ENCODE measurements at regions not wholly inside any gene's neighbourhood (a gene's known extent, or its start where the extent isn't known, plus 50 kb on each side); places are given as distances from the start of the nearest gene placed in this dataset.
"Not testable (repeated sequence)": the region's sequence is repeated elsewhere in the genome, so short reads cannot be mapped to it uniquely, and the experiment has no call there.

DNA sequence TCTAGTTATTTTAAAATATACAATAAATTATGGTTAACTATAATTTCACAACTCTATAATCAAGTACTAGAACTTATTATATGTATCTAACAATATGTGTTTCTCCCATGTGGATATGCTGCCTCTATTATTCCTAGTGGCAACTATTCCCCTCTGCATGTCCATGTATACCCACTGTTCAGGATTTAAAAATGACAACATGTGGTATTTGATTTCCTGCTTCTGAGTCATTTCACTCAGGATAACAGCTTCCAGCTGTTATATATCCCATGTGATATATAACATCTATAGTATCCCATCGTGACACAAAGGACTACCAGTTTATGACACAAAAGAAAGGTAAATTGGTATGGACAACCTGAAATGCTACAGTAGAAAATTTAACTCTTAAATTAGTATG is 167.4 kb upstream of the TACR3 start:
- DNase-seq (ENCODE audit: low read depth in 4 of 4, low spot score in 3 of 4) = no peak

DNA sequence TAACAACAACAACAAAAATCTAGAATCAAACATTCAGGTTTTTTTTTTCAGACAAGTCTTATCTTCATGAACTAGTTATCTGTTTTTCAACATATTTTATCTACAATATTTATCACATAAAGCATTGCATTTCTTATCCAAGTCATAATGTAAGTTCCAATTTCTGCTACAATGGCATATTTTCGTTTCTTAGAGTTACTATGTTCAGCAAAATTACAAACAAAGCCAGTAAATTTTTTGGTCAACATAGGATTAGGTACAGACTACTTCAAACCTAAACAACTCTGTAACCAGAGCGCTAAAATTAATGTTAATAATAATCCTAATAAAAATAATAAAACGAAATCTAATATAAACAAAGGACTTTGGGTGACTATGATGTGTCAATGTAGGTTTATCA is 165.4 kb upstream of the TACR3 start:
- DNase-seq (ENCODE audit: low read depth in 4 of 4, low spot score in 3 of 4) = no peak

- no peak for DNase-seq (ENCODE audit: low read depth in 4 of 4, low spot score in 3 of 4)
These were observed 147.5 kb upstream of the TACR3 start for GRCh38 chr4:103867311-103867710.

GRCh38 chr4:103853627-103854026 is 133.8 kb upstream of the TACR3 start:
- no peak for DNase-seq (ENCODE audit: low read depth in 4 of 4, low spot score in 3 of 4)

- no peak for DNase-seq (ENCODE audit: low read depth in 4 of 4, low spot score in 3 of 4)
These were observed 133.4 kb upstream of the TACR3 start for GRCh38 chr4:103853146-103853545.

- no peak for DNase-seq (ENCODE audit: low read depth in 4 of 4, low spot score in 3 of 4)
These were observed 125.3 kb upstream of the TACR3 start for GRCh38 chr4:103845075-103845474.

DNA sequence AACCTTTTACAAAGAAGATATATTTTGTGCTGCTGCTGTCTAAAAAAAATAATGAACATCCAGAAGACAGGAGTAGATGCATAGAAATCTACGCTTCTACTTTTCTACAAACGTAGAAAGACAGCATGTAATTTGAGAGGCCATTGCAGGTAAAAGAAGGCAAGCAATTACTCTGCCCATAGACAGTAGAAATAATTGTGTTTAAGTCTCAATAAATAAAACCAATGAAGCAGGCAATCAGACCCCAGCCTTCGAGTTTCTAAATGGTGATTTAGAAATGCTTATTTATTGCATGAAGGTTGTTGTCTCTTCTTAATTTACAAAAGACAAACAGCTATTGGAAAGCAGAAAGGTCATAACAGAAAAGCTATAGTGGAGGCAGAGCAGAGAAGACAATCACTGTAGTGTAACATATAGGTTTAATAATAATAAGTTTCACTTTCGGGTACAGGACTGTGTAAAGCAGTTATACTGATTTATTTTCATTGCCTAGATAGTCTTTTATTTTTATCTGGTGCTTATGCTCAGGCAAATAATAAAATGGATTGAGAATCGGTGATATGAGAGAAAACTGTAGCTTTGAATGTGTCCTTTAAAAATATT is 123.0 kb upstream of the TACR3 start:
- no peak for DNase-seq (ENCODE audit: low read depth in 4 of 4, low spot score in 3 of 4)

GRCh38 chr4:103842076-103842475 is 122.3 kb upstream of the TACR3 start:
- no peak for DNase-seq (ENCODE audit: low read depth in 4 of 4, low spot score in 3 of 4)

GRCh38 chr4:103810308-103810707 is 90.5 kb upstream of the TACR3 start:
- not testable (repeated sequence) for DNase-seq (ENCODE audit: low read depth in 4 of 4, low spot score in 3 of 4)

- DNase-seq (ENCODE audit: low read depth in 4 of 4, low spot score in 3 of 4) = no peak
These were observed 83.0 kb upstream of the TACR3 start for GRCh38 chr4:103802766-103803165.

DNA sequence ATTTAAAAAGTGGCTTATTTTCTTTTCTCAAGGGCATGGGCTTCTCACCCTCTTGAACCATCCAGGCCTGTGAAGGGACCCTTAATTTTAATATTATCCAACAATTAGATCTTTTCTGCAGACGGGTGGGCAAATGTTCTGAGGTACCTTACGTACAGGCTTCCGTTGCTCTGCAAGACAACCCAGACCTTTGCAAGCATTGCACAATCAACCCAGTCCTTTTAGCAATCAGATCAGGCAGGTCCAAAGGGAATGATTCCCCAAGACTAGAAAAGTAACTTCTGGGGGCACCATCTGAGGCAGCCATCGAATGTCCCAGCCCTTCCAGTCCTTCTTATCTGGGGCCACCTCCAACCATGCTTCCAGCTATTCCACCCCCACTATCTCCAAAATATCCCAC is 67.3 kb upstream of the TACR3 start:
- no peak for DNase-seq (ENCODE audit: low read depth in 4 of 4, low spot score in 3 of 4)

DNA sequence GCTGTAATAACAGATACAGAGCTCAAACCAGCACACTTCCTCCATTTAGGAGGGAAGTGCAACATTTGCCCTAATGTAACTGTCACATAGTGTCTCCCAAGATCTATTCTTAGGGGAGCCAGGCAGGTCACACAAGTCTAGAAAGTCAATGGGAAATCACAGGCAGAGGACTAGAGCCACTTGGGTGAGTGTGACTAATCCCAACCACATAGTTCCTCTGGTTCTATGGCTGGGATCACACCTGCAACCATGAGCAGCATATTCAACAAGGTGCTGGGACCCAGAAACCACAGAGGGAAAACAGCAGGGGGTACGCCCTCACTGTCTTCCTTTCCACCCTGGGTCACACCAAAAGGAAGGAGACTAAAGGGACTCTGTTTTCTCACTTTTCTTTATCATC is 66.8 kb upstream of the TACR3 start:
- no peak for DNase-seq (ENCODE audit: low read depth in 4 of 4, low spot score in 3 of 4)

GRCh38 chr4:103786014-103786413 is 66.2 kb upstream of the TACR3 start:
- no peak for DNase-seq (ENCODE audit: low read depth in 4 of 4, low spot score in 3 of 4)

DNA sequence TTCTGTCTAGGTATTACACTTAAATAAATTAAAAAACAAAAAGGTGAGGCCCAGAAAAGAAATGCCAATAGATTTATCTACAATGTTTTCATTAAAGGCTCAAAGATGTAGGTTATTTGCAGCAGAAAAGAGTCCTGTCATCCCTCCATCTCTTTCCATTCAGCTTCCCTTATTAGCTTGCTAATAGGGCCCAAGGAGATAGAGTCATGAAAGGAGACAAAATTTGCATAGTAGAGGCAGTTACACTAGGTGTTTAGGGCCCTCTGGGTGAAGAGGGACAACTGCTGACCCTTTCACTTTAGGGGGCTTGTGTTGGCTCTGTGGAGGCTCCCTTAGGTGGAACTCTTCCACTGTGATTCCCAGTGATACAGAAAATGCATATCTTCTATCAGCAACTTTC is 58.4 kb upstream of the TACR3 start:
- no peak for DNase-seq (ENCODE audit: low read depth in 4 of 4, low spot score in 3 of 4)

DNA sequence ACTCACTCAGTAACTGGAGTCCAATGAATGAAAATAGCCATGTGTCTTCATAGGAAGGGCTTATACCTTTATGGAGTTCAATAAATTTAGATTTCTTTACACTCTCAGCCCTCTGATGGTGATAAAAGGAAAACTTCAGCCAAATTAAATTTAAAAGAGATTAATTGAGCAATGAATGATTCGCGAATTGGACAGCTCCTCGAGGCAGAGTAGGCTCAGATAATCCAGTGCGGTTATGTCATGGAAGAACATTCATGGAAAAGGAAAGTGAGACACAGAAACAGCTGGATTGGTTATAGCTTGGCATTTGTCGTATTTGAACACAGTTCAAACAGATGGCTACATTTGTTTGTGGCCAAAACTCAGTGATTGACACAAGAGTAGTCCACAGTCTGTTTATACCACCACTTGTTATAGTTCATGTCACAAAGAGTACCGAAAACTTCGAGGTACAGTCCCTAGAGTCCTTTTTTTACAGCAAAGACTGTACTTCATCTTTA is 54.6 kb upstream of the TACR3 start:
- no peak for DNase-seq (ENCODE audit: low read depth in 4 of 4, low spot score in 3 of 4)

DNA sequence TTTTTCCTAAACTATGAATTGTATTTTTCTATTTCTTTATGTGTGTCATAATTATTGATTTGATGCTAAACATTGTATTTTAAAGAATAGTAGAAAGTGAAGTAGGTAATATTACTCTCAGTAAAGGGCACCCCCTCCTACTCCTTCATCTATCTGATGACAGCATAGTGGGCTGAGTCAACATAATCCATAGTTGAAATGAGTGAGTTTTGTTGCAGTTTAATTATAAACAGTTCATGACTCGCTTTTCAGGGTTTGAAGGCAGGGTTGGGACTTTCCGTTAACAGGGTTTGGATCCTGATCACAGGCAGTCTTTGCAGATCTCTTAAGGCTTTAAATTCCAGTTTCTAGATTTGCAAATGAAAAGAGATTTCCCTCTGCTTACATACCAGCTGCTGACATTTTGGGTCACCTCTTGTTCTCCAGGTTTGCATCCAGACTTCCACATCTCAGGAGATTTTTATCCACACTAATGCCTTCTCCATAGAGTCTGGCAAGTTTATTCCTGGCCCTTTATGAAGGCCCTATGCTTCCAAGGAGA is 54.0 kb upstream of the TACR3 start:
- DNase-seq (ENCODE audit: low read depth in 4 of 4, low spot score in 3 of 4) = no peak
